HG02970 (cell line): ENCODE measurements at regions not wholly inside any gene's neighbourhood (a gene's known extent, or its start where the extent isn't known, plus 50 kb on each side); places are given as distances from the start of the nearest gene placed in this dataset.

Experiments used
- ATAC-seq: cut with Tn5 transposase; IDR thresholded peaks from one replicate; pipeline ENCODE4 v1.9.1; 2021; ENCODE audit warnings: mild to moderate bottlenecking, moderate library complexity, moderate number of reproducible peaks; ENCODE audit not compliant: unreplicated experiment, low FRiP score

DNA sequence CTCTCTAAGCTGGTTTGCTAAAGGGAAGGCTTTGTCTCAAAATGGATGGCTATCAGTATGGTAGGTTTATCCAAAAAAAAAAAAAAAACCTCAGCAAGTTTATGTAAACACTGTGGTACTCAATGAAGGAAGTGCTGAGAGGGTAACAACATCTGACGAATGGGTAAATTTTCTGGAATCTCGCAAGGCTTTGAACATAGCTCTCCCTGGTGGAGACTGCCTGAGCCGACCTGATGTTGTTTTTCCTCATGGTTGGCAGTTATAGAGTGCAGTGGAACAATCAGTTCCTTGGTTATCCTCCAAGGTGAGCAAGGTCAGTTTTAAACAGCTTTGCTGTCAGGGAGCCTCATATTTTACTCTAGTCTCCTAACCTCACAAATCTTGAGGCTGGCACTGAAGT, 94.6 kb downstream of the ZPLD1 start:
- no peak for ATAC-seq

DNA sequence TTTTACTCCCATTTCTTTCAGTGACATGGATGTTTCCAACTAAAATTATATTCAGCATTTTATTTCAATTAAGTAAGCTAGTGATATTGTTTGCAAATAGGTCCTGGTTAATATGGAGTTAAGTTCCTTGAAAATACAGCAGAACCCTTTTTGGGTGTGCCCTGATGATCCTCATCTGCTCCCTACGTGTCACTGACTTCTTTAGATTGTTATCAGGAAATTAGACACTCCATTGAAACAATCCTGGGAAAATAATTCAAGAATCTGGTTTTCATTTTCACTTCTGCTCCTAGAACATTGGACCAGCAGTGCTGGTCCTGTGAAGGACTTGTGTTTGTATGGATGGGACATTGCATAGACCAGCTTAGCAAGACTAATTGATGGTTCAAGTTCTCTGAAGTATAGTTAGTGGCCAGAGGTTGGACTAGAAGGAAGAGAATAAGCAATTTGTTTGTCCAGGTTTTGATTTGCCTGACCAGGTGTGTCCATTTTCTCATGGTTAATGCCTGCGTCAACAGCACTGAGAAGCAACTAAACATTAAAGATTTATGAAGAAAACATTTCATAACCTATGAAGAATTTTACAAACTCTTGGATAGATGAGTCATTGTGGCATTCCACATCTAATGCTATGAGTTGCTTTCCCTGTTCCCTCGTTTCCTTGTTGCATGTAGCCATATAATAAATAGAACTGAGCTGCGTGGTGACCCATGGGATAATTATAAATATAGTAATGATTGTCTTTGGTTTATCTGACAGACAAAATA, 95.8 kb downstream of the ZPLD1 start:
- ATAC-seq: no peak

DNA sequence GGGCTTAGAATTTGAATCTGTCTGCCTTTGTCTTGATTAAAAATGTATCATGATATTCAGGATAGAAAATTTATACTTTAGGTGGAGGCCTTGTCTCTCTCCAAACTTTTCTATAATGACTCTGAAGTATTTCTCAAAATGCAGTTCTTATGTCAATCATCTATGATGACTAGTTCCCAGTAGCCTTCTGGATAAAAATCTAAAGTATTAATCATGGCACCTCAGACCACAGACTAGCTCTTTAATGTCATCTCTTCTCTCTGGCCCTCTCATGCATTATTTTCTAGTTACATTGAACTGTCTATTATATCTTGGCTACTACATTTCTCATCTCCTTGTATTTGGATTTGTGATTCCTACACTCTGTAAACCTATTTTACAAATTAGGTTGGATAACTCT, 96.9 kb downstream of the ZPLD1 start:
- no peak for ATAC-seq

DNA sequence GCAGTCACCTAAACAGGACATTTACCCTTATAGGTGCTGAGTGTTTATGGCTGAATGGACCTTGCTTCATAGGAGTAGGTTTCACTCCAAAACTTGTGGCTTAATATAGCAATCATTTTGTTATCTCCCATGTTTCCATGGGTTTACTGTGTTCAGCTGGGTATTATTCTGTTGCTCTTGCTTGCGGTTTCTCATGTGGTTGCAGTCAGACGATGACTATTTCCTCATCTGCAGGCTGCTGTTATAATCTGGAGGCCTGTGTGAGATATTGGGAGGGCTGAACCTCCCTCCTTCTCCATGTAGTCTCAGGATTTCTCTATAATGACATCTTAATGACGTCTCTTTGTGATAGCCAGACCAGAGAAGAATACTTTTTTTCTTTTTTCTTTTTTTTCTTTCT, 98.1 kb downstream of the ZPLD1 start:
- no peak for ATAC-seq

DNA sequence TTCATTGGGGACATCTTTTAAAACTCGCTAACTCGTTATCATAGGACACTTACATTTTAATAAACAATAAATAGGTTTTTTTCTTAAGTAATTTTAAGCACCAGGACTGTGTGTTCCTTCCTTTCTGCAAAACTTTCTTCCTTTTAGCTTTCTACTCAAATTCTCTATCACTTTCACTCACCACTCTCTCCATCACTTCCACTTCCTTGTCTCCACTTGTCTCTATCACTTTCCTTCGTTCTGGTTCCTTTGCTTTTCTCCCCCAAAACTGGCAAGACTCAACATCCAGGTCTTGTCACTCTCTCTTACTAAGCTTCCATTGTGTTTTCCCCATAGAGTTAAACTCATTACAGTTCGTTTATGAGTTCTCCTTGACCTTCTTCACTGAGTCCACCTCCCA, 99.0 kb downstream of the ZPLD1 start:
- ATAC-seq: no peak

DNA sequence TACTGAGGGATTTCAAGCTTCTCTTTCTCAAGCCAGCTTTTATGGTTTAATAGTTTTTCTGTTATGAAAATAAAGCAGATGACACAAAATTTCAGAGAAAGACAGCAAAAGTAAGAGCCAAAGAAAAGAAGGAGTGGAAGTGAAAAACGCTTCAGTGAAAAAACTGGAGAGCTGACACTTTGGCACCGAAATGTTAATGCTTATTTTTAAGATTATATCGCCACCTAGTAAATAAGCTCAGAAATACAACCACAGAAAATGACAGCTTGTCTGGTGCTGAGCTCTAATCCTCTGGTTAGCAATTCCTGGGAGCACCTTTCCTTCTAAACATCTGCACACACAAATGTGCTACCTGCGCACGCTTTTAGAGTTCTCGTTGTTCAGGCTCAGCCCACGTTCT, 101.6 kb downstream of the ZPLD1 start:
- no peak for ATAC-seq

DNA sequence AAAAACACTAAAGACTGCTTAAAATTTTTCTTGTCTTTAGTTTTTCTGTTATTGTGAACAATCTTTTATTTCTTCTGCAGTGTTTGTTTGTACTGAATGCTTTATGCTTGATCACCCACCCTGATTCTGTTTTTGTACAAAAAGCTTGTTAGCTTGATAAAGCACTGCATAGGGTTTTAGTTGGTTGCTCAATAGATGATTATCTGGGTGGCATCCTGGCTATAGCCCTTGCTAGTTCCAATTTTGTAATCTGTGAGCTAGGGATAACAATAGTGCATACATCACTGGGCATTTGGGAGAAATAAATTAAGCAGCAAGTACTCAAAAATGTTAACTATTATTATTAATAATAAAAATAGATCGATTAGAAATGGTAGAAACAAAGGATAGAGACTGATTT, 102.3 kb downstream of the ZPLD1 start:
- no peak for ATAC-seq

DNA sequence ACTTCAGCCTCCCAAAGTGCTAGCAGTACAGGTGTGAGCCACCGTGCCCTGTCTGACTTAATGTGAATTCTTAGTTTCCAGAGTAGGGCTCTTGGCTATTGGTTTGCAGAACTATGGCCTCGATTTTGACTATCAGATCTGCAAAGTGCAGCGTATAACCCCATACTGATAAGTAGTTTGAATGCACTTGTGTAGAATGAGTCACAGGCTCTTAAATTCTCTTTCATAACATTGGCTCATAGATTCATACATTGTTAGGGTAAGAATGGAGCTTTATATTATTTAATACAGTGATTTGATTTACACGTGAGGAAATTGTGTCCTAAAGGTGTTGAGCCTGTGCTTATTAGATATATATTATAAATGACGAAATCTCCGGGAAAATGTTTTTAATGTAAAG, 109.9 kb downstream of the ZPLD1 start:
- no peak for ATAC-seq

DNA sequence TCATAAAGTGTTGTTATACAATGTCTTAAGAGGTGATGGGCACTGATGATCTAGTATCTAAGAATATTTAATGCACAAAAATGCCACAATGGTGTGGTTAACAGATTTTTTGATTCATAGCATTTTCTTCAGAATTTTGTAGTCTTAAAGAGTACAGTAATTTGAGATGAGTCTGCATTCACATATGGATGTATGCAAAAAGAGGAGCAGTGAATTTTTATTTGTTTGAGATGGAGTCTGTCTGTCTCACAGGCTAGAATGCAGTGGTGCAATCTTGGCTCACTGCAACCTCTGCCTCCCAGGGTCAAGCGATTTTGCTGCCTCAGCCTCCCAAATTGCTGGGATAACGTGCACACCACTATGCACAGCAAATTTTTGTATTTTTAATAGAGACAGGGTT, 110.5 kb downstream of the ZPLD1 start:
- ATAC-seq: no peak

DNA sequence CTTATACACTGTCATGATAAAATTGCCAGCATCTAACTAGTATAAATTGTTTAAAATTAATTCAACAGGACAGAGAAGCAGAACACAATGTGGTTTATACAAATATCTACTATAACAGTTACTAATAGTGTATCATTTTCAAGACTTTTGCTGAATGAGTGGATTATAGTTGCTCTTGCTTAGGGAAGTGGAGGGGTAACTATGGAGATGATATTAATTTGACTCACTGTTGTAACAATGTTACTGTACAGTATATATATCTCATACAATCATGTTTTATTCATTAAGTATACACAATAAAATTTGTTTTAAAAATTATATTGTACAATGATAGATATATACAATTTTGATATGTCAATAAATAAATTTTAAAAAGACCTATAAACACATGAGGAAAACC, 119.1 kb downstream of the ZPLD1 start:
- ATAC-seq: no peak

DNA sequence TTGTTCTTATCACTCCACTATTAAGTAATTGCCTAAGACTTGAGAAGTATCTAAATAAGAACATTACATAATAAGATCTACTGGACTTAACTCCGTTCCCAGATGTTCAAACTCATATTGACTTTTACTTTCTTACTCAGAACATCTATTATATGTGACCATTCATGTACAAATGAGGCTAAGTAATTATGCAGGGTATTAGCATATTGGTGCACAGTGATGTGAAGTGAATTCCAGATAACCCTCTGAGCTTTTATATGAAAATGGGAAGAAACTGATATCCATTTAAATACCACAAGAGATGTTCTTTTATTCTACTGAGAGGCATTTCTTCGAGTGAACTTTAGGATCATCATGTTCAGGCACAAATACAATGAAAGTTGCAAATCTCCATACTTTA, 135.7 kb downstream of the ZPLD1 start:
- ATAC-seq: no peak

DNA sequence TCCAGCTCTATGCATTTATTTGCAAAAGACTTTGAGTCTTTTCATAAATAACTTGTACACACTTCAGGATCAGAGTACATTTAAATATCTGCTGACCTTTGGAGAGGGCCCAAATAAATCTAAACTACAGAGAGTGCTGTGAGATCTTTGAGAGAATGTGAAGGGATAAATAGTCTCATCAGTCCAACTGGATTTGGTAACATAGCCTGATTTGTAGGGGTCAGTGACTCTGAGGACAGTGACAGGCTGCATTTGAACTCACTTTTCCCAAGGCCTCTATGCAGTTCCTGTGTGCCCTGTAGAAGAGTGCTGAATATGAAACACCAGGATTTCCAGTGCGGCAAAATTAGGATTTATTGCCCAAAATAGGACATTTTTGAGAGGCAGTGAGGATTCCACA, 136.2 kb downstream of the ZPLD1 start:
- no peak for ATAC-seq

DNA sequence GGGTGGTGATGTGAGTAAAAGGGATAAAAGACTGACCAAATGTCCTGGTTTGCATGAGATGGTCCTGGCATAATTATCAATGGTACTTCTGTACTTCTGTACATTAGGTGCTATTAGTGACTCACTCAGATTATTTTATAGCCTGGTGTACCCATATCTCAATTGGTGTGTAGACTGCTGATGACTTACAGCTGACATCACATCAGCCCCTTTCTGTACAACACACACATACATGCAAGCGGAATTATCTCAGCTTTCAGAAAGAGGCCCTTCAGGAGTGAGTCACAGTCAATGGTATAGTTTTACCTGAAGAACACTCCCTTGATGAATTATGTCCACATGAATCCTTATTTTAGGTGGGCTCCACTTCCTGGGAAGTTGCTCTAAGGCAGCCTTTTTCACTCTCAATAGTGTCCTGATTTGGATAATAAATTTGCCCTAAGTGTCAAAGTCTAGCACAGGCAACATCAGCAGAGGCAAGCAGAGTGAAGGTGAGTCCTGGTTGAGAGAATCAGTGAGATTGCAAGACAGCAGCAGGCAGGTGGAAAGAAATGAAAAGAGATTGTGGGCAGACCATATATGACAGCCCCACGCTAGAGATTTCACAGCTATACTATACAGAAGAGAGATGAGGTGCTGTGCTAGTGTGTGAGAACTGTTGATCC, 137.0 kb downstream of the ZPLD1 start:
- no peak for ATAC-seq

DNA sequence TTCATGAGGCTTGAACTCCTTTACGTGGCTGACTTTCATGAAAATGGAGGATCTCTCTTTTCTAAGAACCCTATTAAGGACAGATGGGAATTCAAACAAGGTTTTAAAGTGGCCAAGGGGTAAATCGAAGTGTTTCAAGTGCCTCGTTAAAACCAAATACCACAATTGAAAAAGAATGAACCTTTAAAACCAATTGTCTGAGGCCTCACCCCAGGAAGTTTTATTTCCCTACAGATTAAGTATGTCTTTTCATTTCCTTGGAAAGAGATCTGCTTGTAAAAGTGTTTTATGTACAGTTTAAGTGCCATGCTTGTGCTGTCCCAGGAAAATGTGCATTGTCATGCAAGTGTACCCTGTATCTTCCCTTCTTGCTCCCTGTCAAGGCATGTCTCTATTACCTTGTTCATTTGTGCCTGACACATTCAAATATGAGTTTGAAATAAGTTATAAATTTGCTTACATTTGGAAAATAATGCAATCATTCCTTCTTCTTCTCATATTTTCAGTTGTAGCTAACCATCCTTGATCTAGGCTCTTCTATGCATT, 138.7 kb downstream of the ZPLD1 start:
- ATAC-seq: no peak

DNA sequence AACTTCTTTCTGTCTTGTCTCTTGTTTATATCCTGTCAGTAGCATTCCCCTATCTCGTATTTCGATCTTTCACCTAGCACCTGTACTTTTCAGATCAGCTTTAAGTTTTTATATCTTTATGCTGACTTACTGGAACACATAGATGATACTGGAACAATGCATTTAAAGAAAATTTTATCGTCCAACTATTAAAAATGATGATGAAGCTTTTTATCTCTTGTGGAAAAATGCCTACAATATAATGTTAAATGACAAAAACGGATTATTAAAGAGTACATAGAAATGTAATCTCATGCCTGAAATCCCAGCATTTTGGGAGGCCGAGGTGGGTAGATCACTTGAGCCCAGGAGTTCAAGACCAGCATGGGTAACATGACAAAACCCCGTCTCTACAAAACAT, 139.5 kb downstream of the ZPLD1 start:
- ATAC-seq: no peak

DNA sequence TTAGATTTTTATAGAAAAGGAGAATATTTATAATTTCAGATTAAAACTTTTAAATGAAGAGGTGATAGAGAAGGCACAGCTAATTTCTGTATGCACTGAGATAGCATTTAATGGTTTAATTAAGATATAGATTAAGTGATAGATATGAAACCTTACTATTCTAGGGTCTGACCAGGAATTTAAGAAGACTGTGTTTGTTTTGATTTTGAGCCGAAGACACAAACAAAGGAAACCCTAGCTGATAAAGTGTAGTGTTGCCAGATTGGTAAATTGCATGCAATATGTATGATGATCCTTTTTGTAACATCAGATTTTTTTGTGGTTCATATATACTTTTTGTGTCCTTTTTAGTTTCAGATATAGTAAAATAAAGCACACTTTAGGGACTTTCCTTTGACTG, 141.8 kb downstream of the ZPLD1 start:
- ATAC-seq: no peak

DNA sequence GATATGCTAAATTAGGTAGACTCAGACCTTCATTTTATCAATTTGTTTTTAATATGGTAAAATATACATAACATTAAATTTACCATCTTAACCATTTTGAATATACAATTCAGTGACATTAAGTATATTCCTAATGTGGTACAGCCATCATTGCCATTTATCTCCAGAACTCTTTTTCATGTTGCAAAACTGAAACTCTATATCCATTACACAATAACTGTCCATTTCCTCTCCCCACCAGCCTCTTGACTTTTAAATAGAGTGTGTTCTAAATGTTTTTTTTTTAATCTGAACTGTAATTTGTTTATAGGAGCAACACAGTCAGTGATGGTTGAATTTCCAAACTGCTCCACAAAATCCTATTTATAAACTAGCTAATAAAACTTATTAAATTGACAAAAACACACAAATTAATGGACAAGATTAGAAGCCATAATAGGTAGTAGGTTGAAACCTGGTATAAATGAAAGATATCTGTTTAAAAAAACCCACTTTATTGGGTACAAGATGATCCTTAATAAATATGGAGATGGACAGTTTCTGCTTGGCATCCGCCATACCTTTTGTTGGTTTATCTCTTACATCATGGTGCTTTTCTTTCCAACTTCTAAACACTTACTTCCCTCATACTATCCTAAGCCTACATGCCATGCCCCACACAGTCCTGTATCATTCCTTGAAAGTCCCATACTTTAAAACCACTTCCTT, 142.4 kb downstream of the ZPLD1 start:
- ATAC-seq: no peak

DNA sequence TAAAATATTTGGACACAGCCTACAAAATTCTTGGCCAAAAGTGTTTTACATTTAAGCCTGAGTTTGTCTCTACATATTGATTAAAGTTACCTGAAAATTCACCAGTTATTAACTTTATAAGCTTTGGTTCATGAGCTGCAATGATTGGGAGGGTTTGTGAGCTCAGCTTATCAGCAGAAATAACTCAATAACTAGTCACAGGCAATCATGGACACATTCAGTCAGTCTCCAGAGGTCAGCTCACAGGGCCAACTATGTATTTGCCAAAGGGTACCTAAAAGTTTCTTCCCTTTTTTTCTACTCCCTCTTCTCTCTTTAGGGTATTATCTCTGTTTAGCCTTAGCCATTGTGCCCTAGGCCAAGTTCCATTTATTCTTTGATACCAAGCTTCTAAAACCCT, 145.9 kb downstream of the ZPLD1 start:
- ATAC-seq: no peak

DNA sequence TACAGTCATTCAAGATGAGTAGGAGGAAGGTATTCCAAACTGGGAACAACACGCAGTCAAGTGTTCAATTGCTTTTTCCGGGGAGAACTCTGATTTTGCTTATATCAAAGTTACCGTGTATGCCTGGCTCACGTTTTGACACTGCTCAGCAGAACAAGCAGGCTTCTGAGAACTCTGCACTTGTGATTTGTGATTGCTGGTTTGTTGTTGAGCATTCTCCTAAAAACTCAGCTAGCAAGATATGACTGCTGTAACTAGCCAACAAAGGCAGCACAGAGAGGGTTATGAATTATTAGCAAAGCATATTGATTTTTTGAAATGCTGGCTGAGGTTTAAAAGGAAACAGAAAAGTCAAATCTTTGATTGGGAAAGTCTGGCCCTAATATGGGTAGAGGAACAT, 151.7 kb downstream of the ZPLD1 start:
- no peak for ATAC-seq

DNA sequence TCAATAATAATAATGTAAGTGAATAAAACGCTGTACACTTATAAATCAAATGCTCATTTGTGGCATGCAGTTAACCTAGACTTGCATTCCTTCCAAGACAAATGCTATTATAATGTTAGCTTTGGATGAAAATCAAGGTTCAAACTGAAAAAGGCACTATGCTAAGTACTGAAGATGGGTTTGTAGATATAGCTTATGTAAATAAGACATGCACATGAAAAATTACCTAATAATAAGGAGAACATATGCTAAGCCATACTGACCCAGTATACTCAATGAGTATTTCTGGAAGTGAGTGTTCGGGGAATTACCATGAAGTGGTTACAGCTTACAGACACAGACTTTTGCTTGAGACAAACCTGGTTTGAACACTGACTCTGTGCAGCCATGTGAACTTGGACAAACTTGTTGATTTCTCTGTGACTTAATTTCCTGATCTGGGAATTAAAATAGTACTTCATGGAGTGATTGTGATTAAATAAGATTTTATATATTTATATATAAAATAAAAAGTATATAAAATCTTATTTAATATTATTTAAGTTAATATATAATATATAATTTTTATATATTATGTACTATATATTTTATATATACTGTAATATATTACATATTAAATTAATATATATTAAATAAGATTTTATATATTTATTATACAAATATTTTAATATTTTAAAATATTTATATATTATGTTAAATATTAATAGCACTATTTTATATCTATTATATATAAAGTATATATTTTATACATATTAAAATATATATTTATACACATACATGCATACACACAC, 159.2 kb downstream of the ZPLD1 start:
- ATAC-seq: no peak

DNA sequence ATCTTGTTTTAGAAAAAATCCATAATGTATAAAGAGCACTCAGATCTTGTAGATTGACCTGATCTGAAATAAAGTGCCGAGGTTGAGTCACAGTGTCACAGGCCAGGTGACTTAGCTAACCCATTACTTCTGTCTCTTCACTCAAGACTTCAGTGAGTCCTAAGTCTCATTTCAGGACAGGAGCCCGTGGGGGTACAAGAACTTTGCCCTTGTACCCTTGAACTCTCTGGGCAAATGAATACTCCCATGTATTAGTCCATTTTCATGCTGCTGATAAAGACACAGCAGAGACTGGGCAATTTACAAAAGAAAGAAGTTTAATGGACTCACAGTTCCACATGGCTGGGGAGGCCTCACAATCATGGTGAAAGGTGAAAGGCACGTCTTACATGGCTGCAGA, 160.2 kb downstream of the ZPLD1 start:
- ATAC-seq: no peak
